B cell (primary cell): ENCODE measurements at regions not wholly inside any gene's neighbourhood (a gene's known extent, or its start where the extent isn't known, plus 50 kb on each side); places are given as distances from the start of the nearest gene placed in this dataset.

ENCODE experiments used
- ATAC-seq: fragments of 200-7000 bp; cut with Tn5 transposase; one replicate; pipeline ENCODE4 v1.10.0; 2021; ENCODE audit warnings: low read depth, mild to moderate bottlenecking, moderate number of reproducible peaks, moderate library complexity
- CTCF ChIA-PET: fragments of 350-600 bp; sonication (Branson Sonifier 250); formaldehyde crosslinking; loops from one replicate; lab custom pipeline; 2021; ENCODE audit warnings: antibody characterized with exemption, inconsistent platforms; lab: Charles Lee
- POLR2A ChIA-PET: fragments of 350-600 bp; sonication (Branson Sonifier 250); formaldehyde crosslinking; loops from one replicate; lab custom pipeline; 2021; ENCODE audit warnings: antibody characterized with exemption; lab: Charles Lee
- DNase-seq: peaks from one replicate; pipeline ENCODE4 v3.0.0; 2013
- H2AFZ ChIP-seq: 2 replicates; pipeline ENCODE4 v1.6.1; 2012; ENCODE audit warnings: mild to moderate bottlenecking, low read depth, low read length; ENCODE audit not compliant: insufficient read depth, poor library complexity, severe bottlenecking
- H3K27ac ChIP-seq, 2 donors: 1 replicate in 1 of 2; 2 replicates in 1 of 2; pipeline ENCODE4 v1.5.1; 2012 to 2013; ENCODE audit warnings: low read length in 2 of 2, mild to moderate bottlenecking in 2 of 2, moderate library complexity in 1 of 2
- H3K27me3 ChIP-seq, 4 experiments: fragments of 200-600 bp in 1 of 4; sonication (generic) in 1 of 4; replicated peaks in 1 of 4; 1 replicate in 2 of 4; 2 replicates in 2 of 4; pipeline versions ENCODE4 v1.6.1 to v1.7.0; 2013 to 2016; ENCODE audit warnings: low read length in 3 of 4, mild to moderate bottlenecking in 2 of 4, mixed read lengths in 1 of 4, moderate library complexity in 1 of 4; ENCODE audit not compliant: insufficient read depth in 4 of 4, control insufficient read depth in 3 of 4; ENCODE audit errors: control extremely low read depth in 1 of 4
- H3K36me3 ChIP-seq, 2 experiments: replicated peaks in 1 of 2; 1 replicate in 1 of 2; 2 replicates in 1 of 2; pipeline versions ENCODE4 v1.6.1 to v1.7.1; 2013; ENCODE audit warnings: low read length in 1 of 2; ENCODE audit not compliant: insufficient read depth in 2 of 2, control insufficient read depth in 1 of 2; ENCODE audit errors: control extremely low read depth in 1 of 2, extremely low read depth in 1 of 2
- H3K4me1 ChIP-seq, 2 donors: fragments of 200-600 bp in 1 of 2; sonication (generic) in 1 of 2; 1 replicate in 1 of 2; 2 replicates in 1 of 2; pipeline versions ENCODE4 v1.5.1 to v1.6.1; 2013 to 2017; ENCODE audit warnings: low read length in 2 of 2; ENCODE audit not compliant: control insufficient read depth in 2 of 2, insufficient read depth in 2 of 2
- H3K4me2 ChIP-seq: replicated peaks from 2 replicates; pipeline ENCODE3; 2012; ENCODE audit warnings: mild to moderate bottlenecking, low read depth, low read length; ENCODE audit not compliant: poor library complexity, severe bottlenecking
- H3K4me3 ChIP-seq, 5 experiments: fragments of 200-600 bp in 1 of 5; sonication (generic) in 1 of 5; 1 replicate in 3 of 5; 2 replicates in 2 of 5; pipeline versions ENCODE4 v1.5.1 to v1.7.0; 2011 to 2016; ENCODE audit warnings: low read length in 4 of 5, mild to moderate bottlenecking in 4 of 5, low read depth in 2 of 5, control low read depth in 1 of 5, moderate library complexity in 1 of 5; ENCODE audit not compliant: insufficient read depth in 1 of 5; ENCODE audit errors: control extremely low read depth in 1 of 5, extremely low read depth in 1 of 5
- H3K79me2 ChIP-seq: fragments of 200-600 bp; sonication (generic); one replicate; pipeline ENCODE4 v1.6.0; 2016; ENCODE audit warnings: low read length; ENCODE audit not compliant: control insufficient read depth, insufficient read depth
- H3K9ac ChIP-seq: fragments of 200-600 bp; sonication (generic); 2 replicates; pipeline ENCODE4 v1.6.1; 2017; ENCODE audit warnings: mild to moderate bottlenecking, low read length, moderate library complexity
- H3K9me3 ChIP-seq, 3 donors: one replicate each; pipeline versions ENCODE4 v1.6.1 to v1.7.1; 2013; ENCODE audit warnings: low read length in 2 of 3; ENCODE audit not compliant: control insufficient read depth in 2 of 3, insufficient read depth in 1 of 3; ENCODE audit errors: control extremely low read depth in 1 of 3
- H4K20me1 ChIP-seq: 2 replicates; pipeline ENCODE4 v1.6.0; 2012; ENCODE audit warnings: mild to moderate bottlenecking, low read length; ENCODE audit not compliant: insufficient read depth, control insufficient read depth, poor library complexity, severe bottlenecking
- H3K27ac Mint-ChIP-seq: one replicate; pipeline ENCODE4 v1.8.0; 2021; ENCODE audit warnings: mixed read lengths
- H3K27me3 Mint-ChIP-seq: one replicate; pipeline ENCODE4 v1.8.0; 2021; ENCODE audit warnings: mixed read lengths
- H3K4me1 Mint-ChIP-seq: one replicate; pipeline ENCODE4 v1.8.0; 2021; ENCODE audit warnings: mixed read lengths
- H3K4me3 Mint-ChIP-seq: one replicate; pipeline ENCODE4 v1.8.0; 2021; ENCODE audit warnings: mixed read lengths
- H3K9me3 Mint-ChIP-seq: one replicate; pipeline ENCODE4 v1.8.0; 2022; ENCODE audit warnings: mixed read lengths; ENCODE audit not compliant: insufficient read depth
- CTCF ChIP-seq: fragments of 200-600 bp; IDR thresholded peaks from one replicate; pipeline ENCODE4 v1.8.0; 2022; ENCODE audit warnings: antibody characterized with exemption, mild to moderate bottlenecking
- EZH2 ChIP-seq: IDR thresholded peaks from 2 replicates; pipeline ENCODE4 v1.6.1; 2012; ENCODE audit warnings: borderline replicate concordance, low read depth, mild to moderate bottlenecking, moderate library complexity, low read length; ENCODE audit not compliant: insufficient read depth, poor library complexity, severe bottlenecking
- WGBS: methylation state at CpG from one replicate; pipeline ENCODE4 v1.1.5; 2013; ENCODE audit warnings: missing lambda C conversion rate; ENCODE audit not compliant: insufficient coverage; 5-methylcytosine and 5-hydroxymethylcytosine counted together
- intact Hi-C: fragments of 100-400 bp; cut with micrococcal nuclease; formaldehyde crosslinking; loops from one replicate; pipeline ENCODE4 v1.10.0; 2022

GRCh38 chr12:59839514-59839913 is 243.7 kb downstream of the SLC16A7 start:
- no peaks in the 10 kb centered on the region for H3K4me1 ChIP-seq
- H3K4me1 Mint-ChIP-seq: no peaks in the 10 kb centered on the region
- intact Hi-C loops: no loop called here
- no peak for TF ChIP-seq CTCF
- no peak for TF ChIP-seq EZH2
- WGBS: 33% methylated on average over 1 of the region's 1 CpG
- no peaks in the 10 kb centered on the region for H3K9me3 Mint-ChIP-seq
- no peak overlapping the region for H3K27ac Mint-ChIP-seq
- H3K4me3 ChIP-seq: no peak overlapping the region
- no peak overlapping the region for H3K27ac ChIP-seq
- ChIA-PET POLR2A (no interaction called here), CTCF (no interaction called here)
- peaks cover 7% of the 10 kb centered on the region for H3K27me3 Mint-ChIP-seq
- ATAC-seq: no peak
- H3K36me3 ChIP-seq: no peaks in the 10 kb centered on the region
- no peak overlapping the region for H2AFZ ChIP-seq
- H3K9ac ChIP-seq: no peak overlapping the region
- no peaks in the 10 kb centered on the region for H3K79me2 ChIP-seq
- no peaks in the 10 kb centered on the region for H4K20me1 ChIP-seq
- H3K4me2 ChIP-seq: no peak overlapping the region
- no peaks in the 10 kb centered on the region for H3K9me3 ChIP-seq
- DNase-seq: no peak
- no peak overlapping the region for H3K4me3 Mint-ChIP-seq
- no peaks in the 10 kb centered on the region for H3K27me3 ChIP-seq

GRCh38 chr12:59843260-59843843 is 247.5 kb downstream of the SLC16A7 start:
- H3K9ac ChIP-seq: no peak overlapping the region

More at GRCh38 chr12:59843260-59843843, 247.5 kb downstream of the SLC16A7 start:
- H4K20me1 ChIP-seq: no peaks in the 10 kb centered on the region
- intact Hi-C loops: no loop called here
- no peaks in the 10 kb centered on the region for H3K4me1 ChIP-seq
- no peak overlapping the region for H2AFZ ChIP-seq
- Mint-ChIP-seq H3K4me3 (no peak overlapping the region), H3K27ac (no peak overlapping the region), H3K4me1 (no peaks in the 10 kb centered on the region), H3K27me3 (peaks cover 7% of the 10 kb centered on the region), H3K9me3 (no peaks in the 10 kb centered on the region)
- TF ChIP-seq EZH2: no peak
- no peak for TF ChIP-seq CTCF
- WGBS: no CpG with 5 or more reads among the region's 3 CpGs
- CTCF ChIA-PET: interaction anchor here (0.9 to 2.7 kb wide), 2 partner anchors 8 to 36 kb away, joined by 3 to 11 read pairs; no protein-coding TSS in a partner anchor
- POLR2A ChIA-PET: no interaction called here
- H3K4me3 ChIP-seq: no peak overlapping the region
- DNase-seq (no peak), ATAC-seq (no peak)
- no peaks in the 10 kb centered on the region for H3K79me2 ChIP-seq
- no peak overlapping the region for H3K4me2 ChIP-seq
- H3K27ac ChIP-seq: no peak overlapping the region
- H3K9me3 ChIP-seq: peaks cover 0 to 1% (median 0%) of the 10 kb centered on the region in 3 donors
- no peaks in the 10 kb centered on the region for H3K27me3 ChIP-seq
- H3K36me3 ChIP-seq: no peaks in the 10 kb centered on the region
